CD14-positive monocyte (primary cell): ENCODE measurements at regions not wholly inside any gene's neighbourhood (a gene's known extent, or its start where the extent isn't known, plus 50 kb on each side); places are given as distances from the start of the nearest gene placed in this dataset.

ENCODE experiments used
- DNase-seq, 3 donors: peaks; one replicate each; pipeline ENCODE4 v3.0.0-alpha.2; 2011 to 2022
- H2AFZ ChIP-seq: 2 replicates; pipeline ENCODE4 v1.6.0; 2012; ENCODE audit warnings: mild to moderate bottlenecking, low read depth, low read length, inconsistent platforms; ENCODE audit not compliant: insufficient read depth, poor library complexity, severe bottlenecking
- H3K27ac ChIP-seq, 2 donors: 1 replicate in 1 of 2; 2 replicates in 1 of 2; pipeline ENCODE4 v1.5.1; 2012 to 2013; ENCODE audit warnings: low read length in 2 of 2, control low read depth in 1 of 2, inconsistent platforms in 1 of 2, low read depth in 1 of 2, mild to moderate bottlenecking in 1 of 2
- H3K27me3 ChIP-seq, 2 donors: one replicate each; pipeline versions ENCODE4 v1.6.0 to v1.6.1; 2011 to 2013; ENCODE audit warnings: low read length in 2 of 2; ENCODE audit not compliant: control insufficient read depth in 2 of 2, insufficient read depth in 2 of 2
- H3K36me3 ChIP-seq, 2 donors: replicated peaks in 1 of 2; 1 replicate in 1 of 2; 2 replicates in 1 of 2; pipeline versions ENCODE4 v1.5.1 to v1.6.1; 2012 to 2013; ENCODE audit warnings: low read length in 2 of 2, control low read depth in 1 of 2, inconsistent platforms in 1 of 2, mild to moderate bottlenecking in 1 of 2; ENCODE audit not compliant: insufficient read depth in 2 of 2, control insufficient read depth in 1 of 2
- H3K4me1 ChIP-seq, 2 donors: 1 replicate in 1 of 2; 2 replicates in 1 of 2; pipeline versions ENCODE4 v1.5.1 to v1.6.1; 2012 to 2013; ENCODE audit warnings: low read length in 2 of 2, control low read depth in 1 of 2, inconsistent platforms in 1 of 2, mild to moderate bottlenecking in 1 of 2, moderate library complexity in 1 of 2; ENCODE audit not compliant: insufficient read depth in 2 of 2, control insufficient read depth in 1 of 2
- H3K4me2 ChIP-seq: replicated peaks from 2 replicates; pipeline ENCODE3; 2012; ENCODE audit warnings: low read length, moderate library complexity, mild to moderate bottlenecking; ENCODE audit not compliant: poor library complexity, severe bottlenecking; ENCODE audit errors: extremely low read depth
- H3K4me3 ChIP-seq, 3 experiments: fragments of 200-600 bp in 1 of 3; sonication (generic) in 1 of 3; replicated peaks in 1 of 3; 1 replicate in 2 of 3; 2 replicates in 1 of 3; pipeline ENCODE4 v1.5.1; 2011 to 2013; ENCODE audit warnings: low read length in 3 of 3, mild to moderate bottlenecking in 3 of 3, control low read depth in 2 of 3, low read depth in 2 of 3, inconsistent platforms in 1 of 3, moderate library complexity in 1 of 3
- H3K79me2 ChIP-seq: 2 replicates; pipeline ENCODE4 v1.6.0; 2012; ENCODE audit warnings: mild to moderate bottlenecking, control low read depth, inconsistent platforms, low read length, moderate library complexity; ENCODE audit not compliant: insufficient read depth
- H3K9ac ChIP-seq: 2 replicates; pipeline ENCODE4 v1.6.0; 2017; ENCODE audit warnings: low read length, mild to moderate bottlenecking; ENCODE audit not compliant: insufficient read depth, poor library complexity, severe bottlenecking
- H3K9me3 ChIP-seq, 2 donors: replicated peaks in 1 of 2; 1 replicate in 1 of 2; 2 replicates in 1 of 2; pipeline versions ENCODE4 v1.5.1 to v1.6.1; 2012 to 2013; ENCODE audit warnings: low read length in 2 of 2, control low read depth in 1 of 2; ENCODE audit not compliant: control insufficient read depth in 1 of 2, insufficient read depth in 1 of 2
- H4K20me1 ChIP-seq: 2 replicates; pipeline ENCODE4 v1.6.0; 2012; ENCODE audit warnings: mild to moderate bottlenecking, low read length, control low read depth, moderate library complexity; ENCODE audit not compliant: insufficient read depth
- H3K27ac Mint-ChIP-seq, 7 donors: one replicate each; pipeline ENCODE4 v1.8.0; 2020; ENCODE audit warnings: mild to moderate bottlenecking in 7 of 7, mixed read lengths in 7 of 7, moderate library complexity in 6 of 7, inconsistent platforms in 2 of 7
- H3K27me3 Mint-ChIP-seq, 3 donors: one replicate each; pipeline ENCODE4 v1.8.0; 2021 to 2022; ENCODE audit warnings: low read depth in 3 of 3, mild to moderate bottlenecking in 3 of 3, mixed read lengths in 3 of 3, moderate library complexity in 3 of 3, inconsistent platforms in 1 of 3
- H3K36me3 Mint-ChIP-seq, 2 donors: one replicate each; pipeline ENCODE4 v1.8.0; 2020; ENCODE audit warnings: mixed read lengths in 2 of 2, inconsistent platforms in 1 of 2, mild to moderate bottlenecking in 1 of 2
- H3K4me1 Mint-ChIP-seq: one replicate; pipeline ENCODE4 v1.8.0; 2020; ENCODE audit warnings: mild to moderate bottlenecking, mixed read lengths
- H3K4me3 Mint-ChIP-seq, 2 donors: one replicate each; pipeline ENCODE4 v1.8.0; 2020; ENCODE audit warnings: mild to moderate bottlenecking in 2 of 2, mixed read lengths in 2 of 2, moderate library complexity in 1 of 2
- H3K9me3 Mint-ChIP-seq, 7 donors: one replicate each; pipeline ENCODE4 v1.8.0; 2020 to 2022; ENCODE audit warnings: mixed read lengths in 7 of 7, mild to moderate bottlenecking in 6 of 7, moderate library complexity in 6 of 7, inconsistent platforms in 2 of 7
- WGBS: methylation state at CpG from one replicate; pipeline ENCODE4 v1.1.5; 2013; ENCODE audit warnings: missing lambda C conversion rate; ENCODE audit not compliant: insufficient coverage; 5-methylcytosine and 5-hydroxymethylcytosine counted together
- intact Hi-C, 2 donors: fragments of 100-400 bp; cut with micrococcal nuclease; formaldehyde crosslinking; loops; one replicate each; pipeline versions ENCODE4 v1.15.0 to v1.15.1; 2023
- TF ChIP-seq, protein P1 (sequence below): fragments of 200-600 bp; IDR thresholded peaks from one replicate; pipeline ENCODE4 v1.8.0; 2022; ENCODE audit warnings: antibody characterized with exemption, mild to moderate bottlenecking

DNA sequence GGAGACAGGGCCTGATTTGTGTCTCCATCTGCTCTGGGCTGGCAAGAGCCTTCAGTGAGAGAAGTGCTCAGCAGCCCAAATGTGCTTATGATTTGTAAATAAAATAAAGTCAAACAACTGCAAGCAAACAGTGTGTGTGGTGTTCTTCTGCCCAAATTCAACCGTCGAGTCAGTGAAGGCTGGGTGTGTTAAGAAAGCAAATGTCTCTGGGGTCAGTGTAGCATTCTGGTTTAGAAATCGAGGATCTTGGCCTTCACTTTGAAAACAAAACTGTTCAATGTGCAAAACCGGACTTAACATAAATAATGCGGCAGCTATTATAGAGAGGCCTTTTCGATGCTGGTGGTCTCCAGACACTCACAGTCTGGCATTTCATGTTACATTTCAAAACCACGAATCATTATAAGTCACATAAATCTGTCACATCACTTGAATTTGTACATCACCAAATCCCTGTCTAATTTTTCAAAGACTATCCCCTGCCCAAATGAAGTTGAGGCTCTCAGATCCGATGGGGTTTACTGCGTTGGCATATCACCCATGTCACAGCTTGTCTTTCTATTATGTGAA, 158.6 kb upstream of the MYOCD start:
- Histone ChIP-seq H2AFZ (no peak overlapping the region), H3K9me3 (peaks cover 3% of the 10 kb centered on the region in 2 donors), H4K20me1 (no peaks in the 10 kb centered on the region), H3K4me2 (no peak overlapping the region), H3K27me3 (no peaks in the 10 kb centered on the region), H3K79me2 (no peaks in the 10 kb centered on the region), H3K9ac (no peak overlapping the region), H3K36me3 (no peaks in the 10 kb centered on the region), H3K4me3 (no peak overlapping the region), H3K4me1 (no peaks in the 10 kb centered on the region), H3K27ac (no peak overlapping the region)
- Mint-ChIP-seq H3K4me1 (no peaks in the 10 kb centered on the region), H3K4me3 (no peak overlapping the region), H3K27ac (no peak overlapping the region), H3K9me3 (peaks cover 0 to 10% (median 4%) of the 10 kb centered on the region in 7 donors), H3K27me3 (no peaks in the 10 kb centered on the region), H3K36me3 (no peaks in the 10 kb centered on the region)
- TF ChIP-seq, protein P1, sequence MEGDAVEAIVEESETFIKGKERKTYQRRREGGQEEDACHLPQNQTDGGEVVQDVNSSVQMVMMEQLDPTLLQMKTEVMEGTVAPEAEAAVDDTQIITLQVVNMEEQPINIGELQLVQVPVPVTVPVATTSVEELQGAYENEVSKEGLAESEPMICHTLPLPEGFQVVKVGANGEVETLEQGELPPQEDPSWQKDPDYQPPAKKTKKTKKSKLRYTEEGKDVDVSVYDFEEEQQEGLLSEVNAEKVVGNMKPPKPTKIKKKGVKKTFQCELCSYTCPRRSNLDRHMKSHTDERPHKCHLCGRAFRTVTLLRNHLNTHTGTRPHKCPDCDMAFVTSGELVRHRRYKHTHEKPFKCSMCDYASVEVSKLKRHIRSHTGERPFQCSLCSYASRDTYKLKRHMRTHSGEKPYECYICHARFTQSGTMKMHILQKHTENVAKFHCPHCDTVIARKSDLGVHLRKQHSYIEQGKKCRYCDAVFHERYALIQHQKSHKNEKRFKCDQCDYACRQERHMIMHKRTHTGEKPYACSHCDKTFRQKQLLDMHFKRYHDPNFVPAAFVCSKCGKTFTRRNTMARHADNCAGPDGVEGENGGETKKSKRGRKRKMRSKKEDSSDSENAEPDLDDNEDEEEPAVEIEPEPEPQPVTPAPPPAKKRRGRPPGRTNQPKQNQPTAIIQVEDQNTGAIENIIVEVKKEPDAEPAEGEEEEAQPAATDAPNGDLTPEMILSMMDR: no peak
- WGBS: 86% methylated on average over 6 of the region's 9 CpGs
- intact Hi-C loops: no loop called here
- no peak for DNase-seq

DNA sequence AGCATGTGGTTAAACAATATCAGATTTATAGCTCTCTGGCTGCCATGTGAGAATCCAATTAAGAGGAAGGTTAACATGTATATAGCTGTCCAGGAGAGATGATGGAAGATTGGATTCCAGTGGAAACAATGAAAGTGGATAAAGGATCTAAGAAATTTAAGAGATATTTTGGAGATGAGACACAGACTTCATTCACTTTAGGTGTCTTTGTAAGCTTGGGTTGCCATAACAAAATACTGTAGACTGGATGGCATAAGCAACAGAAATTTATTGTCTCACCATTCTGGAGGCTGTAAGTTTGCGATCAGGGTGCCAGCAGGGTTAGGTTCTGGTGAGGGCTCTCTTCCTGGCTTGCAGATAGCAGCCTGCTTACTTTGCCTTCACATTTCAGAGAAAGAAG, 155.9 kb upstream of the MYOCD start:
- H3K27me3 ChIP-seq: no peaks in the 10 kb centered on the region
- H3K4me1 Mint-ChIP-seq: no peaks in the 10 kb centered on the region
- no peak overlapping the region for H3K4me2 ChIP-seq
- TF ChIP-seq, protein P1: no peak
- intact Hi-C loops: no loop called here
- H3K79me2 ChIP-seq: no peaks in the 10 kb centered on the region
- no peak overlapping the region for H3K9ac ChIP-seq
- H3K36me3 Mint-ChIP-seq: no peaks in the 10 kb centered on the region
- no peaks in the 10 kb centered on the region for H3K4me1 ChIP-seq
- peaks cover 3% of the 10 kb centered on the region in 2 donors for H3K9me3 ChIP-seq
- no peak overlapping the region for H3K4me3 Mint-ChIP-seq
- H4K20me1 ChIP-seq: no peaks in the 10 kb centered on the region
- no CpG with 5 or more reads among the region's 1 CpG for WGBS
- no peak overlapping the region for H3K27ac ChIP-seq
- no peaks in the 10 kb centered on the region for H3K36me3 ChIP-seq
- H3K27ac Mint-ChIP-seq: no peak overlapping the region
- no peak overlapping the region for H2AFZ ChIP-seq
- H3K9me3 Mint-ChIP-seq: peaks cover 0 to 11% (median 4%) of the 10 kb centered on the region in 7 donors
- H3K27me3 Mint-ChIP-seq: peaks cover 0 to 1% (median 0%) of the 10 kb centered on the region in 3 donors
- no peak for DNase-seq
- H3K4me3 ChIP-seq: no peak overlapping the region
